BLaER1 treated with 17β-estradiol and CSF1 and Interleukin-3, amounts not matched to agents 10 nM and 100 nM (cell line): ENCODE measurements at regions not wholly inside any gene's neighbourhood (a gene's known extent, or its start where the extent isn't known, plus 50 kb on each side); places are given as distances from the start of the nearest gene placed in this dataset.

ENCODE experiments used
- H3K27ac ChIP-seq, 11 experiments: shearing (Covaris generic); formaldehyde crosslinking; 2 replicates each; pipeline ENCODE4 v1.8.1; 2022
- H3K27me3 ChIP-seq, 11 experiments: shearing (Covaris generic); formaldehyde crosslinking; 2 replicates each; pipeline ENCODE4 v1.8.1; 2022
- H3K36me3 ChIP-seq, 11 experiments: shearing (Covaris generic); formaldehyde crosslinking; 2 replicates each; pipeline ENCODE4 v1.8.1; 2022
- H3K4me1 ChIP-seq, 10 experiments: shearing (Covaris generic); formaldehyde crosslinking; 2 replicates each; pipeline ENCODE4 v1.8.1; 2022
- H3K4me2 ChIP-seq, 11 experiments: shearing (Covaris generic); formaldehyde crosslinking; 2 replicates each; pipeline ENCODE4 v1.8.1; 2022
- H3K4me3 ChIP-seq, 10 experiments: shearing (Covaris generic); formaldehyde crosslinking; 2 replicates each; pipeline ENCODE4 v1.8.1; 2022
- H3K9ac ChIP-seq, 11 experiments: shearing (Covaris generic); formaldehyde crosslinking; 2 replicates each; pipeline ENCODE4 v1.8.1; 2022
- H3K9me3 ChIP-seq, 11 experiments: shearing (Covaris generic); formaldehyde crosslinking; replicated peaks in 1 of 11; 2 replicates each; pipeline ENCODE4 v1.8.1; 2022
- H4K20me1 ChIP-seq, 11 experiments: shearing (Covaris generic); formaldehyde crosslinking; 2 replicates each; pipeline ENCODE4 v1.8.1; 2022
- Cebpa-rat ChIP-seq, 11 experiments: shearing (Covaris generic); IDR thresholded peaks; 2 replicates each; pipeline ENCODE4 v1.8.1; 2022

DNA sequence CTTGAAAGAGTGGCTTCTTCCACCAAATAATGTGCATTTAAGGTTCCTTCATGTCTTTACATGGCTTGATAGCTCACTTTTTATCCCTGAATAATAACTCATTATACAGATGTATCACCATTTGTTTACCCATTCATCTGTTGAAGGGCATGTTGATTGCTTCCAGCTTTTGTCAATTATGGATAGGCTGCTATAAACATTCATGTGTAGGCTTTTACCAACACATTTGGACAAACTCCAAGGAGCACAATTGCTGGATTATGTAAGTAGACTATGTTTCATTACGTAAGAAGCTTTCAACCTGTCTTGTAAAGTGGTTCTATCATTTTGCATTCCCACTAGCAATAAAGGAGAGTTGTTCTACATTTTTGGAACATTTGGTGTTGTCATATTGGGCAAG lies 2637.0 kb downstream of the PCDH7 start:
- no peaks in the 10 kb centered on the region for H3K27me3 ChIP-seq
- no peak overlapping the region for H3K4me2 ChIP-seq
- no peaks in the 10 kb centered on the region for H3K4me1 ChIP-seq
- no peaks in the 10 kb centered on the region for H3K36me3 ChIP-seq
- no peaks in the 10 kb centered on the region for H4K20me1 ChIP-seq
- TF ChIP-seq Cebpa-rat (IDR thresholded peaks at IDR 0.05): no peak
- no peaks in the 10 kb centered on the region for H3K9me3 ChIP-seq
- H3K9ac ChIP-seq: no peak overlapping the region
- H3K4me3 ChIP-seq: no peak overlapping the region
- H3K27ac ChIP-seq: no peak overlapping the region

DNA sequence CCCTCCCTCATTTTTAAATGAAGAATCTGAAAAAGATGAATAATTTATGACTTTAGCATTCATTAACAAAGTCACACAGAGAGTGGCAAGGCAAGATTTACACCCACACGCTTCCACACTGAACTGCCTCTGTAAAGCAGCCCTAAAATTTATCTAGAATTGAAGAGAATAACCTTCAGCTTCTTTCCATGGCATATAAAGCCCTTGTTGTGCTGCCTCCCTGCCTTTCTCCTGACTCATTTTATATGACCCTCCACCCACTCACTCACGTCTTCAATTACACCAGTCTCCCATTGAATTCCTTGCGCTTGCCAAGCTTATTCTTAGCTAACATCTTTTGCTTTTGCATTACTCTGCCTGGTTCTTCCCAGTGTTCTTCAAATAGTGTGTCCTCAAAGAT lies 2649.3 kb downstream of the PCDH7 start:
- Histone ChIP-seq H3K9me3 (no peaks in the 10 kb centered on the region; a peak in 1 of 22 replicates), H3K36me3 (no peaks in the 10 kb centered on the region), H3K4me2 (no peak overlapping the region), H3K9ac (no peak overlapping the region), H3K4me1 (no peaks in the 10 kb centered on the region), H3K27me3 (no peaks in the 10 kb centered on the region), H3K27ac (no peak overlapping the region), H4K20me1 (no peaks in the 10 kb centered on the region), H3K4me3 (no peak overlapping the region)
- TF ChIP-seq Cebpa-rat (IDR thresholded peaks at IDR 0.05): no peak

DNA sequence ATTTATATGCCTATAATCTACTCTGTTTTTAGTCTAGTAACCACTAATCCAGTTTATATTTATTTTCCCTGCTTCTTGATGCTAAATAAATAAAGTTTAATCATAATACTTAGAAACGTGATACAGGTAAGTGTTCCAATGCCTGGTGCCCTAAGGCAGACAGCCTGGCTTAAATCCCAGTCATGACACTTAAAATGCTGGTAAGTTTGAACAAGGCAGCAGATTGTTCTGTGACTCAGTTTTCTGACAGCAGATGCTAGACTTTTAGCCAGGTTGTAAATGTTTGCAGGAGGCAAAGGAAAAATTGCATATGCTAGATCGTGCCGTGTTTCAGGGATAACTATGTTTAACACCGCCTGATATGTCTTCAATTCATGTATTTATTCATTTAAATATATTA lies 2661.6 kb downstream of the PCDH7 start:
- H3K4me3 ChIP-seq: no peak overlapping the region
- no peaks in the 10 kb centered on the region for H3K36me3 ChIP-seq
- H3K4me2 ChIP-seq: no peak overlapping the region
- no peaks in the 10 kb centered on the region for H3K4me1 ChIP-seq
- H4K20me1 ChIP-seq: no peaks in the 10 kb centered on the region
- H3K9me3 ChIP-seq: peaks cover 6 to 25% (median 11%) of the 10 kb centered on the region in 11 experiments; a peak in 15 of 22 replicates
- H3K9ac ChIP-seq: no peak overlapping the region
- H3K27ac ChIP-seq: no peak overlapping the region
- TF ChIP-seq Cebpa-rat (IDR thresholded peaks at IDR 0.05): no peak
- H3K27me3 ChIP-seq: no peaks in the 10 kb centered on the region

- Histone ChIP-seq H3K4me1 (peaks cover 0 to 5% (median 0%) of the 10 kb centered on the region in 10 experiments; a peak in 1 of 20 replicates), H4K20me1 (no peaks in the 10 kb centered on the region), H3K9me3 (peaks cover 6 to 25% (median 11%) of the 10 kb centered on the region in 11 experiments; a peak in 15 of 22 replicates), H3K27me3 (no peaks in the 10 kb centered on the region), H3K27ac (no peak overlapping the region), H3K36me3 (no peaks in the 10 kb centered on the region), H3K4me3 (no peak overlapping the region), H3K4me2 (no peak overlapping the region), H3K9ac (no peak overlapping the region)
- TF ChIP-seq Cebpa-rat (IDR thresholded peaks at IDR 0.05): no peak
Measured at GRCh38 chr4:33386764-33387163, 2666.6 kb downstream of the PCDH7 start.

DNA sequence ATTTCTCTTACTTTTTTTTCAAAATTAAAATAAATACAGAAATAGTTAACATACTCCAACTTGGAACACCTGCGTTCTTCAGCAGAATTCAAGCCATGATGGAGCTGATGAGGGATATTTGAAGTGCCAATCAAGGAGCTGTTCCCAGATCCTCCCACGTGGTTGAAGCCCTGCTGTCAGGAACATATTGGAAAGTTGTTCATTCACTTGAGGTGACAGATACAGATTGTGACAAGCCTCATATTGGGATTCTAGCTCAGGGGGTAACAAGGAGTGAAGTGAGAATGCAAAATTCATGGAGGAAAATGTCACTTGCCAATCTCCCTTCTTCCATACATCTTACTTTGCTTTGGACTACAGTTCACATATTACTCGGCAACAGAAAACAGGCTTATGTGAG lies 2670.8 kb downstream of the PCDH7 start:
- TF ChIP-seq Cebpa-rat (IDR thresholded peaks at IDR 0.05): no peak
- Histone ChIP-seq H3K4me2 (no peak overlapping the region), H3K27ac (no peak overlapping the region), H3K4me1 (peaks cover 0 to 5% (median 0%) of the 10 kb centered on the region in 10 experiments; a peak in 1 of 20 replicates), H3K36me3 (no peaks in the 10 kb centered on the region), H4K20me1 (no peaks in the 10 kb centered on the region), H3K27me3 (no peaks in the 10 kb centered on the region), H3K9me3 (no peaks in the 10 kb centered on the region), H3K9ac (no peak overlapping the region), H3K4me3 (no peak overlapping the region)

GRCh38 chr4:33395731-33396485 lies 2675.7 kb downstream of the PCDH7 start:
- Histone ChIP-seq H3K4me2 (no peak overlapping the region), H4K20me1 (no peaks in the 10 kb centered on the region), H3K4me3 (no peak overlapping the region), H3K36me3 (no peaks in the 10 kb centered on the region), H3K27ac (no peak overlapping the region), H3K4me1 (no peaks in the 10 kb centered on the region), H3K27me3 (no peaks in the 10 kb centered on the region), H3K9me3 (no peaks in the 10 kb centered on the region; a peak in 1 of 22 replicates), H3K9ac (no peak overlapping the region)
- no peak for TF ChIP-seq Cebpa-rat (IDR thresholded peaks at IDR 0.05)

GRCh38 chr4:33400504-33400903 lies 2680.3 kb downstream of the PCDH7 start:
- Histone ChIP-seq H3K9me3 (no peaks in the 10 kb centered on the region; a peak in 1 of 22 replicates), H3K27ac (no peak overlapping the region), H4K20me1 (no peaks in the 10 kb centered on the region), H3K4me3 (no peak overlapping the region), H3K4me2 (no peak overlapping the region), H3K27me3 (no peaks in the 10 kb centered on the region), H3K36me3 (no peaks in the 10 kb centered on the region), H3K9ac (no peak overlapping the region), H3K4me1 (no peaks in the 10 kb centered on the region)
- TF ChIP-seq Cebpa-rat (IDR thresholded peaks at IDR 0.05): no peak

DNA sequence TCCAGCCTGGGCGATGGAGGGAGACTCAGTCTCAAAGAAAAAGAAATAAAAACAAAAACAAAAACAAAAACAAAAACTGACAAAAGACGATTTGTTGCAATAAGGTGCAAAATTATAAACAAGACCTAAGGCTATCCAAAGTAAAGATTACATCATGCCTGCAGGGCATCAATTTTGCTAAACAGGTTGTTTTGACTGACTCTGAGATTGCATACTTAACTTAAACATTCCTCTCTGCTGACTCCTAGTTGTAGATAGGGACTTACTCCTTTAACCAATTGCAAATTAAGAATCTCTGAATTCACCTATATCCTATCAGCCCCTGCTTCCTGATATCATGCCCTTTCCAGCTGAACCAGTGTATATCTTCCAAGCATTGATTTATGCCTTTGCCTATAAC lies 2687.3 kb downstream of the PCDH7 start:
- TF ChIP-seq Cebpa-rat (IDR thresholded peaks at IDR 0.05): no peak
- no peak overlapping the region for H3K4me2 ChIP-seq
- no peak overlapping the region for H3K27ac ChIP-seq
- peaks cover 0 to 11% (median 0%) of the 10 kb centered on the region in 10 experiments; a peak in 3 of 20 replicates for H3K4me1 ChIP-seq
- H3K9ac ChIP-seq: no peak overlapping the region
- no peaks in the 10 kb centered on the region for H3K36me3 ChIP-seq
- H4K20me1 ChIP-seq: no peaks in the 10 kb centered on the region
- H3K27me3 ChIP-seq: no peaks in the 10 kb centered on the region
- H3K4me3 ChIP-seq: no peak overlapping the region
- H3K9me3 ChIP-seq: no peaks in the 10 kb centered on the region

GRCh38 chr4:33411182-33411581 lies 2691.0 kb downstream of the PCDH7 start:
- no peak for TF ChIP-seq Cebpa-rat (IDR thresholded peaks at IDR 0.05)
- H3K9me3 ChIP-seq: peaks cover 7 to 21% (median 16%) of the 10 kb centered on the region in 11 experiments; a peak in 20 of 22 replicates
- H3K36me3 ChIP-seq: no peaks in the 10 kb centered on the region
- H3K27me3 ChIP-seq: no peaks in the 10 kb centered on the region
- no peak overlapping the region for H3K27ac ChIP-seq
- peak overlapping the region in 3 of 11 experiments; percentile 16 to 20 (median 17); a peak in 3 of 22 replicates for H3K4me2 ChIP-seq
- peaks cover 0 to 11% (median 0%) of the 10 kb centered on the region in 10 experiments; a peak in 3 of 20 replicates for H3K4me1 ChIP-seq
- H3K9ac ChIP-seq: no peak overlapping the region
- H4K20me1 ChIP-seq: no peaks in the 10 kb centered on the region
- H3K4me3 ChIP-seq: no peak overlapping the region

DNA sequence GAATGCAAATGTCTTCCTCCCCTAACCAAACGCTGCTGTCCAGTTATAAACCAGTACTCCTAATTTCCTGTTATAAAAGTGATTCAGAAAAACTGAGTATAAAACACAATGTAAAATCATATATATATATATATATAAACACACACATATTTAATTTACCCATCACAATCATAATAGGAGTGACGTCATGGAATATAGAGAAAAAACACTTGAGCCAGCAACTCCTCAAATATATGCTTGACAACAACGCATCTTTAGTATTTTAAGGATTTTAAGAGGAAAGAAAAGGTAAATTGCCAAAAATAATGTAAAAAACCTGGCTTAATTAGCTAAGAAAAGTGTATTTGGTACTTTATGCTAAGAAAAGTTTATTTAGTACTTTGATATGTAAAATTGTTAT lies 2701.7 kb downstream of the PCDH7 start:
- Histone ChIP-seq H3K27ac (no peak overlapping the region), H3K9ac (no peak overlapping the region), H3K27me3 (no peaks in the 10 kb centered on the region), H3K4me1 (no peaks in the 10 kb centered on the region), H3K4me3 (no peak overlapping the region), H4K20me1 (no peaks in the 10 kb centered on the region), H3K4me2 (no peak overlapping the region), H3K36me3 (no peaks in the 10 kb centered on the region), H3K9me3 (no peaks in the 10 kb centered on the region)
- TF ChIP-seq Cebpa-rat (IDR thresholded peaks at IDR 0.05): no peak
